B cell (primary cell): ENCODE measurements at regions not wholly inside any gene's neighbourhood (a gene's known extent, or its start where the extent isn't known, plus 50 kb on each side); places are given as distances from the start of the nearest gene placed in this dataset.

Source experiments
- ATAC-seq: fragments of 200-7000 bp; cut with Tn5 transposase; one replicate; pipeline ENCODE4 v1.10.0; 2021; ENCODE audit warnings: low read depth, mild to moderate bottlenecking, moderate number of reproducible peaks, moderate library complexity
- CTCF ChIA-PET: fragments of 350-600 bp; sonication (Branson Sonifier 250); formaldehyde crosslinking; loops from one replicate; lab custom pipeline; 2021; ENCODE audit warnings: antibody characterized with exemption, inconsistent platforms; lab: Charles Lee
- POLR2A ChIA-PET: fragments of 350-600 bp; sonication (Branson Sonifier 250); formaldehyde crosslinking; loops from one replicate; lab custom pipeline; 2021; ENCODE audit warnings: antibody characterized with exemption; lab: Charles Lee
- DNase-seq: peaks from one replicate; pipeline ENCODE4 v3.0.0; 2013
- H2AFZ ChIP-seq: 2 replicates; pipeline ENCODE4 v1.6.1; 2012; ENCODE audit warnings: mild to moderate bottlenecking, low read depth, low read length; ENCODE audit not compliant: insufficient read depth, poor library complexity, severe bottlenecking
- H3K27ac ChIP-seq, 2 donors: 1 replicate in 1 of 2; 2 replicates in 1 of 2; pipeline ENCODE4 v1.5.1; 2012 to 2013; ENCODE audit warnings: low read length in 2 of 2, mild to moderate bottlenecking in 2 of 2, moderate library complexity in 1 of 2
- H3K27me3 ChIP-seq, 4 experiments: fragments of 200-600 bp in 1 of 4; sonication (generic) in 1 of 4; replicated peaks in 1 of 4; 1 replicate in 2 of 4; 2 replicates in 2 of 4; pipeline versions ENCODE4 v1.6.1 to v1.7.0; 2013 to 2016; ENCODE audit warnings: low read length in 3 of 4, mild to moderate bottlenecking in 2 of 4, mixed read lengths in 1 of 4, moderate library complexity in 1 of 4; ENCODE audit not compliant: insufficient read depth in 4 of 4, control insufficient read depth in 3 of 4; ENCODE audit errors: control extremely low read depth in 1 of 4
- H3K36me3 ChIP-seq, 2 experiments: replicated peaks in 1 of 2; 1 replicate in 1 of 2; 2 replicates in 1 of 2; pipeline versions ENCODE4 v1.6.1 to v1.7.1; 2013; ENCODE audit warnings: low read length in 1 of 2; ENCODE audit not compliant: insufficient read depth in 2 of 2, control insufficient read depth in 1 of 2; ENCODE audit errors: control extremely low read depth in 1 of 2, extremely low read depth in 1 of 2
- H3K4me1 ChIP-seq, 2 donors: fragments of 200-600 bp in 1 of 2; sonication (generic) in 1 of 2; 1 replicate in 1 of 2; 2 replicates in 1 of 2; pipeline versions ENCODE4 v1.5.1 to v1.6.1; 2013 to 2017; ENCODE audit warnings: low read length in 2 of 2; ENCODE audit not compliant: control insufficient read depth in 2 of 2, insufficient read depth in 2 of 2
- H3K4me2 ChIP-seq: replicated peaks from 2 replicates; pipeline ENCODE3; 2012; ENCODE audit warnings: mild to moderate bottlenecking, low read depth, low read length; ENCODE audit not compliant: poor library complexity, severe bottlenecking
- H3K4me3 ChIP-seq, 5 experiments: fragments of 200-600 bp in 1 of 5; sonication (generic) in 1 of 5; 1 replicate in 3 of 5; 2 replicates in 2 of 5; pipeline versions ENCODE4 v1.5.1 to v1.7.0; 2011 to 2016; ENCODE audit warnings: low read length in 4 of 5, mild to moderate bottlenecking in 4 of 5, low read depth in 2 of 5, control low read depth in 1 of 5, moderate library complexity in 1 of 5; ENCODE audit not compliant: insufficient read depth in 1 of 5; ENCODE audit errors: control extremely low read depth in 1 of 5, extremely low read depth in 1 of 5
- H3K79me2 ChIP-seq: fragments of 200-600 bp; sonication (generic); one replicate; pipeline ENCODE4 v1.6.0; 2016; ENCODE audit warnings: low read length; ENCODE audit not compliant: control insufficient read depth, insufficient read depth
- H3K9ac ChIP-seq: fragments of 200-600 bp; sonication (generic); 2 replicates; pipeline ENCODE4 v1.6.1; 2017; ENCODE audit warnings: mild to moderate bottlenecking, low read length, moderate library complexity
- H3K9me3 ChIP-seq, 3 donors: one replicate each; pipeline versions ENCODE4 v1.6.1 to v1.7.1; 2013; ENCODE audit warnings: low read length in 2 of 3; ENCODE audit not compliant: control insufficient read depth in 2 of 3, insufficient read depth in 1 of 3; ENCODE audit errors: control extremely low read depth in 1 of 3
- H4K20me1 ChIP-seq: 2 replicates; pipeline ENCODE4 v1.6.0; 2012; ENCODE audit warnings: mild to moderate bottlenecking, low read length; ENCODE audit not compliant: insufficient read depth, control insufficient read depth, poor library complexity, severe bottlenecking
- H3K27ac Mint-ChIP-seq: one replicate; pipeline ENCODE4 v1.8.0; 2021; ENCODE audit warnings: mixed read lengths
- H3K27me3 Mint-ChIP-seq: one replicate; pipeline ENCODE4 v1.8.0; 2021; ENCODE audit warnings: mixed read lengths
- H3K4me1 Mint-ChIP-seq: one replicate; pipeline ENCODE4 v1.8.0; 2021; ENCODE audit warnings: mixed read lengths
- H3K4me3 Mint-ChIP-seq: one replicate; pipeline ENCODE4 v1.8.0; 2021; ENCODE audit warnings: mixed read lengths
- H3K9me3 Mint-ChIP-seq: one replicate; pipeline ENCODE4 v1.8.0; 2022; ENCODE audit warnings: mixed read lengths; ENCODE audit not compliant: insufficient read depth
- CTCF ChIP-seq: fragments of 200-600 bp; IDR thresholded peaks from one replicate; pipeline ENCODE4 v1.8.0; 2022; ENCODE audit warnings: antibody characterized with exemption, mild to moderate bottlenecking
- EZH2 ChIP-seq: IDR thresholded peaks from 2 replicates; pipeline ENCODE4 v1.6.1; 2012; ENCODE audit warnings: borderline replicate concordance, low read depth, mild to moderate bottlenecking, moderate library complexity, low read length; ENCODE audit not compliant: insufficient read depth, poor library complexity, severe bottlenecking
- WGBS: methylation state at CpG from one replicate; pipeline ENCODE4 v1.1.5; 2013; ENCODE audit warnings: missing lambda C conversion rate; ENCODE audit not compliant: insufficient coverage; 5-methylcytosine and 5-hydroxymethylcytosine counted together
- intact Hi-C: fragments of 100-400 bp; cut with micrococcal nuclease; formaldehyde crosslinking; loops from one replicate; pipeline ENCODE4 v1.10.0; 2022

GRCh38 chrX:486325-486724 is 99.6 kb upstream of the PPP2R3B start:
- Histone ChIP-seq H3K9me3 (peaks cover 0 to 24% (median 3%) of the 10 kb centered on the region in 3 donors), H3K27ac (no peak overlapping the region), H2AFZ (no peak overlapping the region), H3K36me3 (no peaks in the 10 kb centered on the region), H3K4me3 (no peak overlapping the region), H3K79me2 (no peaks in the 10 kb centered on the region), H3K9ac (no peak overlapping the region), H3K4me1 (no peaks in the 10 kb centered on the region), H4K20me1 (no peaks in the 10 kb centered on the region), H3K27me3 (no peaks in the 10 kb centered on the region), H3K4me2 (no peak overlapping the region)
- Mint-ChIP-seq H3K4me1 (no peaks in the 10 kb centered on the region), H3K27ac (no peak overlapping the region), H3K9me3 (no peaks in the 10 kb centered on the region), H3K4me3 (no peak overlapping the region), H3K27me3 (no peaks in the 10 kb centered on the region)
- ChIA-PET POLR2A (no interaction called here), CTCF (no interaction called here)
- intact Hi-C loops, result no loop called here
- 100% methylated on average over 3 of the region's 4 CpGs for WGBS
- no peak for ATAC-seq
- no peak for DNase-seq
- no peak for TF ChIP-seq EZH2
- TF ChIP-seq CTCF, result no peak

- no peaks in the 10 kb centered on the region for H3K27me3 ChIP-seq
Measured at GRCh38 chrX:487836-488235, 101.1 kb upstream of the PPP2R3B start.

More at GRCh38 chrX:487836-488235, 101.1 kb upstream of the PPP2R3B start:
- H3K36me3 ChIP-seq, result no peaks in the 10 kb centered on the region
- Mint-ChIP-seq H3K27me3 (no peaks in the 10 kb centered on the region), H3K4me1 (no peaks in the 10 kb centered on the region), H3K9me3 (no peaks in the 10 kb centered on the region), H3K27ac (no peak overlapping the region), H3K4me3 (no peak overlapping the region)
- H3K4me1 ChIP-seq, result no peaks in the 10 kb centered on the region
- no peak overlapping the region for H2AFZ ChIP-seq
- no peak overlapping the region for H3K27ac ChIP-seq
- H4K20me1 ChIP-seq, result no peaks in the 10 kb centered on the region
- H3K9ac ChIP-seq, result no peak overlapping the region
- TF ChIP-seq EZH2 (no peak), CTCF (peak; percentile 21)
- ChIA-PET CTCF (no interaction called here), POLR2A (no interaction called here)
- H3K4me3 ChIP-seq, result no peak overlapping the region
- intact Hi-C loops, result no loop called here
- DNase-seq (no peak), ATAC-seq (no peak)
- H3K4me2 ChIP-seq, result no peak overlapping the region
- H3K9me3 ChIP-seq, result peaks cover 0 to 13% (median 3%) of the 10 kb centered on the region in 3 donors
- no peaks in the 10 kb centered on the region for H3K79me2 ChIP-seq
- 50% methylated on average over 1 of the region's 1 CpG for WGBS
